AG09319 (cell line): ENCODE measurements at regions not wholly inside any gene's neighbourhood (a gene's known extent, or its start where the extent isn't known, plus 50 kb on each side); places are given as distances from the start of the nearest gene placed in this dataset.

Source experiments
- DNase-seq: peaks from one replicate; pipeline ENCODE4 v3.0.0-alpha.2; 2010; ENCODE audit warnings: low read depth; ENCODE audit errors: extremely low read depth
- TF ChIP-seq, protein P1 (sequence below): IDR thresholded peaks from 2 replicates; pipeline ENCODE4 v1.5.1; 2011; ENCODE audit warnings: low read depth, mild to moderate bottlenecking, inconsistent platforms, low read length, moderate library complexity

GRCh38 chr3:170797685-170798084, 72.3 kb downstream of the RPL22L1 start:
- TF ChIP-seq, protein P1, sequence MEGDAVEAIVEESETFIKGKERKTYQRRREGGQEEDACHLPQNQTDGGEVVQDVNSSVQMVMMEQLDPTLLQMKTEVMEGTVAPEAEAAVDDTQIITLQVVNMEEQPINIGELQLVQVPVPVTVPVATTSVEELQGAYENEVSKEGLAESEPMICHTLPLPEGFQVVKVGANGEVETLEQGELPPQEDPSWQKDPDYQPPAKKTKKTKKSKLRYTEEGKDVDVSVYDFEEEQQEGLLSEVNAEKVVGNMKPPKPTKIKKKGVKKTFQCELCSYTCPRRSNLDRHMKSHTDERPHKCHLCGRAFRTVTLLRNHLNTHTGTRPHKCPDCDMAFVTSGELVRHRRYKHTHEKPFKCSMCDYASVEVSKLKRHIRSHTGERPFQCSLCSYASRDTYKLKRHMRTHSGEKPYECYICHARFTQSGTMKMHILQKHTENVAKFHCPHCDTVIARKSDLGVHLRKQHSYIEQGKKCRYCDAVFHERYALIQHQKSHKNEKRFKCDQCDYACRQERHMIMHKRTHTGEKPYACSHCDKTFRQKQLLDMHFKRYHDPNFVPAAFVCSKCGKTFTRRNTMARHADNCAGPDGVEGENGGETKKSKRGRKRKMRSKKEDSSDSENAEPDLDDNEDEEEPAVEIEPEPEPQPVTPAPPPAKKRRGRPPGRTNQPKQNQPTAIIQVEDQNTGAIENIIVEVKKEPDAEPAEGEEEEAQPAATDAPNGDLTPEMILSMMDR, result no peak
- DNase-seq, result no peak

GRCh38 chr3:170792471-170792870, 77.5 kb downstream of the RPL22L1 start:
- TF ChIP-seq, protein P1, result no peak
- no peak for DNase-seq

DNA sequence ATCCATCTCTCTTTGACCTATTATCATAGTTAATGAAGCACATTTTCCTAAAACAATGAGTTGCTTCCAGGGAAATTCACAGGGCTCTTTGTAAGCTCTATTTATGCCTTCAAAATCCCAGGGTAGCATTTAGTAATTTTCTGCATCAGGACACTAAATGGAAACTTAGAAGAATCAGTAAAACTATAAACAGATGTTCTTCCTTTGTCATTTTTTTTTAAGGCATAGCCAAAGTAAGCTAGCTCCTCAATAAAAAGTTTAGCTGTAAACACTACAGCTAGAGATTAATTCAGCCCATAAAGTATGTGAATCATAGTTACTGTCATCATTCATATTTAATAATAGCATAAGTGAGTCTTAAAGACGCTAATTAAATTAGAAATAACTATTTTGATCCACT, 79.3 kb downstream of the RPL22L1 start:
- TF ChIP-seq, protein P1, result no peak
- no peak for DNase-seq

- DNase-seq, result no peak
- TF ChIP-seq, protein P1, result no peak
These were observed 82.5 kb downstream of the RPL22L1 start for GRCh38 chr3:170787464-170787863.

- TF ChIP-seq, protein P1, result no peak
These were observed 84.5 kb downstream of the RPL22L1 start for GRCh38 chr3:170785454-170785853.

DNA sequence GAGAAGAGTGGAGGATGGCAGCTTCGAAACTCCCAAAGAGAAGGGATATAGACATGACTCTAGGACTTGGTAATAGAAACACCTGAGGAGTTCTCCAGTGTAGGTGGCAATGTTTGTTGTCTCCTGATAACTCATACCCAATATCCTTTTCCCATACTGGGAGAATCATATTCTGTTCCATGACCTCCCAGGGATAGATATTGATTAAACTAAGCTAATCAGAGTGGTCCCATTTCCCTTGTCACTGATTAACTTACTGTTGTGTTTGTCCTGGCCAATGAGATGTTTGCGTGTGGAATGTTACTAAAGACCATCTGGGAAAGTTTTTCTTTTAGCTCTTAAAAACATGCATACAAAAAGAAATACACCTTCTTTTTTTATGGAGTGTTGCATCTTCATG, 85.6 kb downstream of the RPL22L1 start:
- TF ChIP-seq, protein P1, result no peak

More at GRCh38 chr3:170785454-170785853, 84.5 kb downstream of the RPL22L1 start:
- no peak for DNase-seq

GRCh38 chr3:170780955-170781354, 89.0 kb downstream of the RPL22L1 start:
- TF ChIP-seq, protein P1, result no peak
- no peak for DNase-seq

More for the DNA sequence above, 85.6 kb downstream of the RPL22L1 start:
- DNase-seq, result no peak
